ENCODE measurements at regions not wholly inside any gene's neighbourhood (a gene's known extent, or its start where the extent isn't known, plus 50 kb on each side); places are given as distances from the start of the nearest gene placed in this dataset.

DNA sequence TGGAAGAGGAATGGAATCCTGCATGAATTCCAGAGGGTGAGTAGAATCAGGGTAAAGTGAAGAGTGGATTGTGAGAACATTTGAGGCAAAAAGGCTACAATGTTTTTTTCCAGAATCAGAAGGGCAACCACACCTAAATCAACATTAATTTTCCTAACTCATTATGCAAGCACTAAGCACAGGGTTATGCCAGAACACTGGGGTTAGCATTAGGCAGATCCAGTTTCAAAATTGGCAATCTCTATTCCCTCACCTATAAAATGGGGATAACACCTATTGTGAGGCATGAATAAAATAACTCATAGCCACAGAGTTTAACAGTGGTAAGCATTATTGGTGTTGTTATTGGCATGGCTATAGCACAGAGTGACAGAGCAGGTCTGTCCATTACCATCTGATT, 378.6 kb upstream of the FAT3 start:
- TF ChIP-seq, protein P1, sequence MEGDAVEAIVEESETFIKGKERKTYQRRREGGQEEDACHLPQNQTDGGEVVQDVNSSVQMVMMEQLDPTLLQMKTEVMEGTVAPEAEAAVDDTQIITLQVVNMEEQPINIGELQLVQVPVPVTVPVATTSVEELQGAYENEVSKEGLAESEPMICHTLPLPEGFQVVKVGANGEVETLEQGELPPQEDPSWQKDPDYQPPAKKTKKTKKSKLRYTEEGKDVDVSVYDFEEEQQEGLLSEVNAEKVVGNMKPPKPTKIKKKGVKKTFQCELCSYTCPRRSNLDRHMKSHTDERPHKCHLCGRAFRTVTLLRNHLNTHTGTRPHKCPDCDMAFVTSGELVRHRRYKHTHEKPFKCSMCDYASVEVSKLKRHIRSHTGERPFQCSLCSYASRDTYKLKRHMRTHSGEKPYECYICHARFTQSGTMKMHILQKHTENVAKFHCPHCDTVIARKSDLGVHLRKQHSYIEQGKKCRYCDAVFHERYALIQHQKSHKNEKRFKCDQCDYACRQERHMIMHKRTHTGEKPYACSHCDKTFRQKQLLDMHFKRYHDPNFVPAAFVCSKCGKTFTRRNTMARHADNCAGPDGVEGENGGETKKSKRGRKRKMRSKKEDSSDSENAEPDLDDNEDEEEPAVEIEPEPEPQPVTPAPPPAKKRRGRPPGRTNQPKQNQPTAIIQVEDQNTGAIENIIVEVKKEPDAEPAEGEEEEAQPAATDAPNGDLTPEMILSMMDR (IDR thresholded peaks at IDR 0.05), result no peak
- TF ChIP-seq POLR2A (IDR thresholded peaks at IDR 0.05), result no peak
